ENCODE measurements at regions not wholly inside any gene's neighbourhood (a gene's known extent, or its start where the extent isn't known, plus 50 kb on each side); places are given as distances from the start of the nearest gene placed in this dataset.

DNA sequence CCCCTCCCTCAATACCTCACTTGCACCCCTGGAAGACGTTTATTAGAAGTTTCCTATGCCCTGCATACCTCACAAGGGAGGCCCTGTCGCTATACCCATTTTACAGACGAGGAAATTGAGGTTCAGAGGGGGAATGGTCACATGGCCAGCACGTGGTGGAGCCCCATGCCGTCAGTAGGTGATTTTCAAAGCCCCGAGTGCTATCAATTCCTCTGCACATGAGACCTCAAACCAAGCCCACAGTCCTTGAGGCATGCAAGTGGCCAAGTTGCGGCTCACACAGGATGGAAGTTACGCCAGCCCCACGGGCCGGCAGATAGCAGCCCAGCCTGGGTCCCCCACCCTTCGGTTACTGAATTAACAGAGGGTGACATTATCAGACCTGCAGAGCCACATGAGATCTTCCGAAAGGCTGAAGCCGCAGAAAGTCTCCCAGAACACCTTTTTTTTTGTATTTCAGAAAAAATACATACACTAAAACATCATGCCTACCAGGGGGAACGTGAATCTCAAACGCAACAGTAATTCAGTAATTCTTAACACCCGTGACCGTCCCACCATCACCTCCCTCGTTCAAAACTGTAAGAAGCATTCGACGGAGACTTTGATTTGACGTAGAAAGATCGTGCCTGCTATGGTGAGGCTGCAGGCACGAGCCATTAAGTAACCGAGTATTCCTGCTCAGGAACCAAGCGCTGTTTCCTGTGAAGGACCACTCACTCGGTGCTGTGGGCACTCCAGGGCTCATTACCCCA, 129.0 kb downstream of the RFLNA start:
- H3K27me3 Mint-ChIP-seq, result no peaks in the 10 kb centered on the region
- peaks cover 6% of the 10 kb centered on the region for H3K36me3 Mint-ChIP-seq
- H3K27ac Mint-ChIP-seq, result no peak overlapping the region
- no peak overlapping the region for H3K4me3 Mint-ChIP-seq
- no peaks in the 10 kb centered on the region for H3K4me1 Mint-ChIP-seq
- no peaks in the 10 kb centered on the region for H3K9me3 Mint-ChIP-seq

DNA sequence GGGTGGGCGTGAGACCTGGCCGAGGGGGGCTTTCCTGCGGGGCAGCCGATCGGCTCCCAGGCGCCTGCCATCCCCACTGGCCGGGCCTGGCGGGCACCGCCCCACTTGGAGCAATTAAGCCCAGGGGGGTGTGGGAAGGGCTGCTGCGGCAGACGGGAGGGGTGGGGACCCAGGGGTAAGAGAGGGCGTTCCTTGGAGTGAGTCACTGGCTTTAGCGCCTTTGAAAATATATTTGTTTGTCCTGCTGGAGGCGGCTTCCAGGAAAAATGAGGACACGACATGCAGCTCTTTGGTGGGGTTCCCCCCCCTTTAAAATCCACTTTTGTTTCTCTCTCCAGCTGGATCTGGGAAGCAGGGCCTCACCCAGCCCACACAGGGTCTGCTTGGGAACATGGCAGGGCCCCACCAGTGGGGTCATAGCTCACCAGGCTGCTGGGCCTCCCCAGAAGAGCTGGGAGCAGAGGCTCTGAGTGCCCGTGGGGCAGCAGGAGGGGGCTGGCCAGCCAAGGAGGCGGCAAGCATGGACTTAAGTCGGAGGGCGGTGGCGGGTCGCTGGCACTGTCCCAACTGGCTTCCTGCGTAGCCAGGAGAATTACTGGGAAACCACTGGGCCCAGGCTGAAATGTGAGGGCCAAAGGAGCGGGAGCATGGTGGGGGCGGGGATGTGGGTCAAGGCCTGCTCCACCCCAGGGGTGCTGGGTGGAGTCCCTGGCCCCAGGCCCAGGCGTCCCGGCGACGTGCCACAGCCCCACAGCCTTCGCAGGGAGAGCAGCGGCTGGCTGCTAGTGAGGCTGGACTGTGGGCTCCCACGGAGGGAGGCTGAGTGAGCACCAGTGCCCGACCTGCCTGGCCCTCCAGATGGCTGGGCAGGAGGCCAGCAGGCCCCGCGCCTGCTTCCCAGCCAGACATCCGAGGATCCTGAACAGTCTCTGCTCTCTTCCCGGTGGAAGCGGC, 128.0 kb downstream of the RFLNA start:
- Mint-ChIP-seq H3K27me3 (no peaks in the 10 kb centered on the region), H3K4me1 (no peaks in the 10 kb centered on the region), H3K4me3 (no peak overlapping the region), H3K27ac (no peak overlapping the region), H3K36me3 (peaks cover 6% of the 10 kb centered on the region), H3K9me3 (no peaks in the 10 kb centered on the region)

DNA sequence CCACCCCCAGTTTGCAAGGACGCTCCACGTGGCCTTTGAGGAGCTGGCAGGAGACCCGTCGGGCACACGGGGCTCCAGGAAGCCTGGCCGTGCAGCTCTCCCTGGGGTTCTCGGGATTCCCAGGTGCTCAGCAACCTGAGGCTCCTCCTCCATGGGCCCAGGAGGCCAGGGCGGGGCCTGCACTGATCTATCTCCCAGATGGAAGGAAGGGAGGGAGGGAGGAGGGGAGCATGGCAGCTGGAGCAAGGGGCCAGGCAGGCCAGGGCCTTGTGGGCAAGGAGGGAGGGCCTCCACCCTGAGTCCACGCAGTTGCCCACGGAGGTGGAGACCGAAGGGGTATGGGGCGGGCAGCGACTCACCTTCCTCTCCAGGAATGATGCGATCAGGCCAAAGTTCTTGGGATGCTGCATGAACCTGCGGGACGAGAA, 127.3 kb downstream of the RFLNA start:
- H3K4me1 Mint-ChIP-seq, result no peaks in the 10 kb centered on the region

DNA sequence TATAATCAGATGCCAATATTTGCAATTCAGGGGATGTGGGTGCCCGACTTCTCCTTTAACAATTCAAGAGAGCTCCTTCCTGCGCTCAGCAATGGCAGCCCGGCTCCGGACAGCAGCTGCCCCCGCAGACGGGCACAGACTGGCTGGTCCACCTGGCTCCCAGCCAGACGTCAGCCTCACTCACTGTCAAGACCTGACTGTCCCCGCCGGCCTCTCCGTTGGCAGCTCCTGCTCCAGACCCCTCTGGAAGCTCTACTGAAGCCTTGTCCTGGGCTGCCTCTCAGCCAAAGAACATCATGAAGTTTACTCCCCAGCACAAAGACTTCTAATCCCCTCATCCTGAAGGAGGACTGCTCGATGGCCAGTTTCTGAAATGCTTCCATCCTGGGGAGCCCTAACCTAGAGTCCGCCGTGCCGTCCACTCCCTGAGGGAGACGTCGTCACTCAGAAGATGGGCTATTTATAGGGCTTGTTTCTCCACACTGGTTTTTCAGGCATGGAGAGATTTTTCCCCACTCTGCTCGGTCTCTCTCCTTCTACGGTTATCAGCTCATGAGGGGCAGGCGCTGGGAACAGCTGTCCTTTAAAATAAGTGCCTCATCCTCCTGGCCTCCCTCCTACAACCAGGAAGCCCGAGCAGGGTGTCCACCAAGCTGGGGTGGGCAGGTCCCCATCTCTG, 126.2 kb downstream of the RFLNA start:
- Mint-ChIP-seq H3K27me3 (no peaks in the 10 kb centered on the region), H3K27ac (no peak overlapping the region), H3K9me3 (no peaks in the 10 kb centered on the region), H3K4me3 (no peak overlapping the region), H3K4me1 (no peaks in the 10 kb centered on the region), H3K36me3 (peaks cover 5% of the 10 kb centered on the region)

More for the DNA sequence above, 127.3 kb downstream of the RFLNA start:
- H3K4me3 Mint-ChIP-seq, result no peak overlapping the region
- no peaks in the 10 kb centered on the region for H3K9me3 Mint-ChIP-seq
- peaks cover 8% of the 10 kb centered on the region for H3K36me3 Mint-ChIP-seq
- H3K27ac Mint-ChIP-seq, result no peak overlapping the region
- H3K27me3 Mint-ChIP-seq, result no peaks in the 10 kb centered on the region

DNA sequence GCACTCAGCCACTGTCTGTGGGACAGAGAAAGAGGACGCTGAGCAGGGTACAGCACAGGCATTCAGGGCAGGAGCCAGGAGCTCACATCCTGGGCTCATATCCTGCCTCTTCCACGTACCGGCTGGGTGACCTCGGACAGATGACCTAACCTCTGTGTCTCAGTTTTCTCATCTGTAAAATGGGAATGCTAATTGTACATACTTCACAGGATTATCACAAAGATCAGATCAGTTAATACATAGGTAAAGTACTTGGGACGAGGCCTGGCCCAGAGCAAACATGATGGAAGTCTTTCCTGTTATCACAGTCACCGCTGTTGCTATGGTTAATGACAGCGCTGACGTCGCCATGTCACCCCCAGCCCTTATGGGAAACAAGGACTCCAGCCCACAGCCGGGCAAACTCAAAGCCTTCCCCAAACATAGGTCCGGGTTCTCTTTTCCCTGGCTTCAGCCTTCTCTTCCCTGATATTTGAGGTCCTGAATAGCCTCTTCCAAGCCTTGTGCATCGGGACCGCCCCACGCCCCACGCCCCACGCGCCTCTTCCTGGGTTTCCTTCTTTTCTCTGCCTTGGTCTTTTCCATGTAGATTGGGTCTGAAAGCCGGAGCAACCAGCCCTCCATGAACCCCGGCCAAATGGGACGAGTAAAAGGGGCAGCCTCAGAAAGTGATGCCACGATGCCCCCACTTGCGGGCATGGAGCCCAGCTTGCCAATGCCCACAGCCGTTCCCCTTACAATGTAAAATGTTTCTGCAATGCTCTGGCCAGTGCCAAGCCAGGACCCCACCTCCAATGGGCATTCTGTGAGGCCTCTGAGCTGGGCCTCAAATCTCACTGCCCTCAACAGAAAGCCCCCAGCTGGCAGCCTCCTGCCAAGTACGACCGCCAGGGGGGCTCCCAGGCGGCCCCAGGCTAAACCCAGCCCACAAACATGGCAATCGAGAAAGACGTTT, 125.4 kb downstream of the RFLNA start:
- H3K9me3 Mint-ChIP-seq, result no peaks in the 10 kb centered on the region
- no peak overlapping the region for H3K27ac Mint-ChIP-seq
- no peaks in the 10 kb centered on the region for H3K27me3 Mint-ChIP-seq
- H3K4me3 Mint-ChIP-seq, result no peak overlapping the region
- H3K4me1 Mint-ChIP-seq, result no peaks in the 10 kb centered on the region
- H3K36me3 Mint-ChIP-seq, result peaks cover 4% of the 10 kb centered on the region

DNA sequence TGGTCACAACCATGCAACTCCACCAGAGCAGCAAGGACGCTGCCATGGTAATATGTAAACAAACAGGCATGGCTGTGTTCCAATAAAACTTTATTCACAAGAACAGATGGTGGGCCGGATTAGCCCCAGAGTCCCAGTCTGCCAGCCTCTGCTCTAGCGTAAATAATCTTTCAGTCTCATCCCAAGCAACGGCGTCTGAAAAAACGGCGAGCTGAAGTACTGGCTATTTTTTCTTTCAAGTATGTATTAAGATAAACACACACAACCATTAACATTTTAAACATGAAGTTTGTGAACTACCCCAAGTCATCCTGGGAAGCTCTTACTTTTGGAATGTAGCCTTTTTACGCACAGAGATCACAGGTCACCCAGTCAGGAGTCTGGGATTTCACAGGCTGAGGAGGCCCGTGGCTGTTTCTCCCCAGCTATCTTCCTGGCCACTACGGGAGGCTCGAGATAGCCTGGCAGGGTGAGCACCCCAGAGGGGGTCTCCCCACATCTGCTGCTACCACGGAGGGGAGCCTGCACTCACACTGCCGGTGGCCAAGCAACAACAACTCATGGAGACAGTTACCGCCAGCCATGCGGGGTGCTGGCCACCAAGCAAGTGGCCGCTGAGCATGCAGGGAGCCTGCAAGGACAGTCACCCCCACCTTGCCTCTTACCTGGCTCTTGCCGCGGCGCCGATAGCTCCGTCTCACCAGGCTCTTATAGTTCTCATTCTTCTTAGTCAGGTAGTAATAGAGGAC, 124.6 kb downstream of the RFLNA start:
- no peaks in the 10 kb centered on the region for H3K4me1 Mint-ChIP-seq
- H3K36me3 Mint-ChIP-seq, result peaks cover 4% of the 10 kb centered on the region
- H3K27ac Mint-ChIP-seq, result peak overlapping the region in 1 of 3 donors; percentile 67
- no peaks in the 10 kb centered on the region for H3K9me3 Mint-ChIP-seq
- H3K27me3 Mint-ChIP-seq, result no peaks in the 10 kb centered on the region
- H3K4me3 Mint-ChIP-seq, result no peak overlapping the region

- Mint-ChIP-seq H3K4me3 (no peak overlapping the region), H3K27me3 (no peaks in the 10 kb centered on the region), H3K9me3 (no peaks in the 10 kb centered on the region), H3K27ac (peak overlapping the region in 1 of 3 donors; percentile 67), H3K4me1 (no peaks in the 10 kb centered on the region), H3K36me3 (peaks cover 4% of the 10 kb centered on the region)
These were observed 123.9 kb downstream of the RFLNA start for GRCh38 chr12:124418791-124419190.

DNA sequence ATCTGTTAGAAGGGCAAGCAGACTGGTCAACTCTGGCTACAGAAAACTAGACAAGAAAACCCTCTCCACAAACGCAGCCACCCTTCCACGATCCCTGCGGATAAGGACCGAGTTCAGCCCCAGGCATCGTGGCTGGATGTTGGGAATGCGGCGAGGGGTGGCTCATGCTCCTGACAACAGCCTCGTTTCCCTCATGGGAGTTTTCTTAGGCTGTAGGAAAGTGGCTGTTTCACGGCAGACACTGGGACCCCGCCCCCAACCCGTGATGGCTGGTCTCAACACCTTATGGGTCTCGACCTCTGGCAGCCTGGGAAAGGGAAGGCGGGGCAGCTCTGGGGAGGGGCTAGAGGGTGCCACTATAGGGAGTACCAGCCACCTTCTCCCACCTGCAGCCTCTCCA, 123.3 kb downstream of the RFLNA start:
- H3K4me1 Mint-ChIP-seq, result no peaks in the 10 kb centered on the region

DNA sequence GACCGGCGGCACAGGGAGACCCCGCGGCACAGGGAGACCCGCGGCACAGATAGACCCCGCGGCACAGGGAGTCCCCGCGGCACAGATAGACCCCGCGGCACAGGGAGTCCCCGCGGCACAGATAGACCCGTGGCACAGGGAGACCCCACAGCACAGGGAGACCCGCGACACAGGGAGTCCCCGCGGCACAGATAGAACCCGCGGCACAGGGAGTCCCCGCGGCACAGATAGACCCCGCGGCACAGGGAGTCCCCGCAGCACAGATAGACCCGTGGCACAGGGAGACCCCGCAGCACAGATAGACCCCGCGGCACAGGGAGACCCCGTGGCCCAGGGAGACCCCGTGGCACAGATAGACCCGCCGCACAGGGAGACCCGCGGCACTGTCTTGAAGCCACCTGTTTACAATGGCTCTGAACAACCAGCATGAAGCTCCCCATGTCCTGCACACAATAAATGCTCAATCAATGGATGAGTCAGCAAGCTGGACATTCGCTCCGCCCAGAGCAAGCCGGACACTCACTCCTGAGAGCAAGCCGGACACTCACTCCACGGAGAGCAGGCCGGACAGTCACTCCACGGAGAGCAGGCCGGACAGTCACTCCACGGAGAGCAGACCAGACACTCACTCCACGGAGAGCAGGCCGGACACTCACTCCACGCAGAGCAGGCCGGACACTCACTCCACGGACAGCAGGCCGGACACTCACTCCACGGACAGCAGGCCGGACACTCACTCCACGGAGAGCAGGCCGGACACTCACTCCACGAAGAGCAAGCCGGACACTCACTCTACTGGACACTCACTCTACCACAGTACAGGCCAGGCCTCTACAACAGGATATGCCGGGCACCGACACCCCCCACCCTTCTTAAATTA, 121.9 kb downstream of the RFLNA start:
- Mint-ChIP-seq H3K27me3 (no peaks in the 10 kb centered on the region), H3K27ac (peak overlapping the region in 1 of 3 donors; percentile 74), H3K36me3 (peaks cover 4% of the 10 kb centered on the region), H3K9me3 (no peaks in the 10 kb centered on the region), H3K4me3 (no peak overlapping the region), H3K4me1 (no peaks in the 10 kb centered on the region)

More for the DNA sequence above, 123.3 kb downstream of the RFLNA start:
- Mint-ChIP-seq H3K27me3 (no peaks in the 10 kb centered on the region), H3K9me3 (no peaks in the 10 kb centered on the region), H3K4me3 (no peak overlapping the region), H3K36me3 (peaks cover 4% of the 10 kb centered on the region), H3K27ac (no peak overlapping the region)

DNA sequence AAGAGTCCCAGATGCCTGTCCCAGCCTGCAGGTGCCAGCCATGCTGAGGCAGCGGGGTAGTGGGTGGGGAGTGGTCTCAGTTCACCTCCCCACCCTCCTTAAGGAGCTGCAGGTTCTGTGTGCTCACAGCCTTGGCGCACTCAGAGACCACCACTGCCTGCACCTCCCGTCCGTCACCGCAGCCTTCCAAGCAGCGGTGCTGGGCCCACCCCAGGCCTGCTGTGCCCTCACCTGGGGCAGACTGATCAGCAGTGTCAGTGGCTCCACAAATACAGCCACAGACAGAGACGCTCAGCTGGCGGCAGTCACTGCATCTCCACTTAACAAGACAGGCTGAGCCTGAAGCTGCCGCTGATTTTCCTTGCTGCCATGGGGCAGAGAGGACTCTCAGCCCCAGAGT, 120.2 kb downstream of the RFLNA start:
- Mint-ChIP-seq H3K9me3 (no peaks in the 10 kb centered on the region), H3K27ac (no peak overlapping the region), H3K27me3 (no peaks in the 10 kb centered on the region), H3K4me3 (peak overlapping the region in 1 of 4 donors; percentile 81), H3K4me1 (peaks cover 0 to 2% (median 0%) of the 10 kb centered on the region in 3 donors), H3K36me3 (peaks cover 4% of the 10 kb centered on the region)

- no peak overlapping the region for H3K27ac Mint-ChIP-seq
- H3K4me1 Mint-ChIP-seq, result peaks cover 0 to 2% (median 0%) of the 10 kb centered on the region in 3 donors
- H3K9me3 Mint-ChIP-seq, result no peaks in the 10 kb centered on the region
- H3K36me3 Mint-ChIP-seq, result peaks cover 4% of the 10 kb centered on the region
- H3K4me3 Mint-ChIP-seq, result no peak overlapping the region
- H3K27me3 Mint-ChIP-seq, result no peaks in the 10 kb centered on the region
These were observed 119.0 kb downstream of the RFLNA start for GRCh38 chr12:124413915-124414314.

DNA sequence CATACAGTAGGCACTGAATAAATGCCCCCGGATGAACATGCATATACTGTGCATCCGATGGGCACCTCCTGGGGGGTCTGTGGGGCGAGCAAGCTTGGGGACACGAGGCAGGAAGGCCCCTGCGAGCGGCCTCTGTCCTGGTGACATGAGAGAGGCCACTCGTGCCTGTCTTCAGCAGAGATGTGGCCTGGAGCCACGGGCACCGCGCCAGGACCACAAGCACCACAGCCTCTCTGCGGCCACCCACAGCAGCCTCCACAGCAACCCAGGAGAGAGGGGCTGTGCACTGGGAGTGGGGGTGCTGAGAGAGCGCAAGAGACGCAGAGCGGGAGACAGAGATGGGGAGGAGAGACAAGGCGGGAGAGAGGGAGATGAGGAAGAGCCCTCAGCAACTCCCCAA, 118.5 kb downstream of the RFLNA start:
- no peak overlapping the region for H3K4me3 Mint-ChIP-seq
- peaks cover 4% of the 10 kb centered on the region for H3K36me3 Mint-ChIP-seq
- H3K27me3 Mint-ChIP-seq, result no peaks in the 10 kb centered on the region
- no peaks in the 10 kb centered on the region for H3K9me3 Mint-ChIP-seq
- peaks cover 0 to 2% (median 0%) of the 10 kb centered on the region in 3 donors for H3K4me1 Mint-ChIP-seq
- H3K27ac Mint-ChIP-seq, result no peak overlapping the region

DNA sequence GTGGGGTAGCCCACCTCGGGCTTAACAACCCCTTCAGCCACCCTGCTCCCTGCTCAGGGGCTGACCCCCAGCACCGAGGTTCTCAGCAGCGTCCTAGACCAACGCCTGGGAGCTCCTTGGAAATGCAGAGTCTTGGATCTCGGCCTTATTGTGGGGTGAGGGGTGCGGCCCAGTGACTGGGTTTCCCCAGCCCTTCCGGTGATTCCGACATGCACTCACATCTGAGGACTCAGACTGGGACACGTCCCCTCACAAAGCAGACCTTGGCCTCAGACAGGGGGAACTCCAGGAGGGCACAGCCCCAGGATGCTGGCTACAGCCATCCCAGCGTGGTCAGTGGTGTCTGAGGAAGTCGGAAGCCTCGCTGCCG, 117.7 kb downstream of the RFLNA start:
- no peaks in the 10 kb centered on the region for H3K27me3 Mint-ChIP-seq
- H3K4me1 Mint-ChIP-seq, result peaks cover 0 to 2% (median 0%) of the 10 kb centered on the region in 3 donors
- H3K9me3 Mint-ChIP-seq, result no peaks in the 10 kb centered on the region
- no peak overlapping the region for H3K27ac Mint-ChIP-seq
- no peak overlapping the region for H3K4me3 Mint-ChIP-seq
- H3K36me3 Mint-ChIP-seq, result peaks cover 4% of the 10 kb centered on the region
